ENCODE measurements at regions not wholly inside any gene's neighbourhood (a gene's known extent, or its start where the extent isn't known, plus 50 kb on each side); places are given as distances from the start of the nearest gene placed in this dataset.

- no peaks in the 10 kb centered on the region for H3K36me3 ChIP-seq (ENCODE audit: control insufficient read depth, insufficient read depth, low read length)
- no peaks in the 10 kb centered on the region; the same call in 1 of the 2 replicates for H3K27me3 ChIP-seq (replicated peaks; ENCODE audit: control insufficient read depth, insufficient read depth, low read length)
- no peak overlapping the region for H3K4me3 ChIP-seq (replicated peaks; ENCODE audit: low read depth, low read length)
- DNase-seq (ENCODE audit: extremely low read depth, insufficient read length): no peak
- no peak for TF ChIP-seq CTCF (IDR thresholded peaks at IDR 0.05; ENCODE audit: insufficient read depth, low read length, poor library complexity, severe bottlenecking)
Measured at GRCh38 chr22:27667121-27667843, 134.3 kb downstream of the MN1 start.

- no peak for TF ChIP-seq CTCF (IDR thresholded peaks at IDR 0.05; ENCODE audit: insufficient read depth, low read length, poor library complexity, severe bottlenecking)
- Histone ChIP-seq H3K27me3 (replicated peaks; ENCODE audit: control insufficient read depth, insufficient read depth, low read length) (no peaks in the 10 kb centered on the region; the same call in 1 of the 2 replicates), H3K36me3 (ENCODE audit: control insufficient read depth, insufficient read depth, low read length) (no peaks in the 10 kb centered on the region), H3K4me3 (replicated peaks; ENCODE audit: low read depth, low read length) (no peak overlapping the region)
- no peak for DNase-seq (ENCODE audit: extremely low read depth, insufficient read length)
Measured at GRCh38 chr22:27668828-27669797, 132.4 kb downstream of the MN1 start.

GRCh38 chr22:27669798-27670599 lies 131.6 kb downstream of the MN1 start:
- no peak overlapping the region for H3K4me3 ChIP-seq (replicated peaks; ENCODE audit: low read depth, low read length)
- no peak for DNase-seq (ENCODE audit: extremely low read depth, insufficient read length)
- no peak for TF ChIP-seq CTCF (IDR thresholded peaks at IDR 0.05; ENCODE audit: insufficient read depth, low read length, poor library complexity, severe bottlenecking)
- H3K36me3 ChIP-seq (ENCODE audit: control insufficient read depth, insufficient read depth, low read length): no peaks in the 10 kb centered on the region
- H3K27me3 ChIP-seq (replicated peaks; ENCODE audit: control insufficient read depth, insufficient read depth, low read length): no peaks in the 10 kb centered on the region; the same call in 1 of the 2 replicates

GRCh38 chr22:27670701-27671412 lies 130.7 kb downstream of the MN1 start:
- TF ChIP-seq CTCF (IDR thresholded peaks at IDR 0.05; ENCODE audit: insufficient read depth, low read length, poor library complexity, severe bottlenecking): no peak
- Histone ChIP-seq H3K36me3 (ENCODE audit: control insufficient read depth, insufficient read depth, low read length) (no peaks in the 10 kb centered on the region), H3K27me3 (replicated peaks; ENCODE audit: control insufficient read depth, insufficient read depth, low read length) (no peaks in the 10 kb centered on the region; the same call in 1 of the 2 replicates), H3K4me3 (replicated peaks; ENCODE audit: low read depth, low read length) (no peak overlapping the region)
- DNase-seq (ENCODE audit: extremely low read depth, insufficient read length): no peak

GRCh38 chr22:27671413-27671935 lies 130.1 kb downstream of the MN1 start:
- no peak for TF ChIP-seq CTCF (IDR thresholded peaks at IDR 0.05; ENCODE audit: insufficient read depth, low read length, poor library complexity, severe bottlenecking)
- no peak for DNase-seq (ENCODE audit: extremely low read depth, insufficient read length)
- Histone ChIP-seq H3K4me3 (replicated peaks; ENCODE audit: low read depth, low read length) (no peak overlapping the region), H3K36me3 (ENCODE audit: control insufficient read depth, insufficient read depth, low read length) (no peaks in the 10 kb centered on the region), H3K27me3 (replicated peaks; ENCODE audit: control insufficient read depth, insufficient read depth, low read length) (no peaks in the 10 kb centered on the region; the same call in 1 of the 2 replicates)

Measured in GM06990 (cell line).